ENCODE measurements at regions not wholly inside any gene's neighbourhood (a gene's known extent, or its start where the extent isn't known, plus 50 kb on each side); places are given as distances from the start of the nearest gene placed in this dataset.

DNA sequence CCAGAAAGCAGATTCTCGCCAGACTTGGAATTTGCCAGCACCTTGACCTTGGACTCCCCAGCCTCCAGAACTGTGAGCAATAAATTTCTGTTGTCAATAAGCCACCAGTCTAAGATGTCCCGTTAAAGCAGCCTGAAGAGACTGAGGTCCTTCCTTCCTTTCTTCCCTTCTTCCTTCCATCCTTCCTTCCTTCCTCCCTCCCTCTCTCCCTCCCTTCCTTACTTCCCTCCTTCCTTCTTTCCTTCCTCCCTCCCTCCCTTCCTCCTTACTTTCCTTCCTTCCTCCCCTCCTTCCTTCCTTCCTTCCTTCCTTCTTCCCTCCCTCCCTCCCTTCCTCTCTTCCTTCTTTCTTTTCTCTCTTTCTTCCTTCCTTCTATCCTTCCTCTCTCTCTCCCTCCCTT is 66.4 kb downstream of the NPTX2 start:
- TF ChIP-seq POLR2A (IDR thresholded peaks at IDR 0.05) (no peak), POLR2AphosphoS5 (IDR thresholded peaks at IDR 0.05) (no peak)
- TF ChIP-seq, protein P1, sequence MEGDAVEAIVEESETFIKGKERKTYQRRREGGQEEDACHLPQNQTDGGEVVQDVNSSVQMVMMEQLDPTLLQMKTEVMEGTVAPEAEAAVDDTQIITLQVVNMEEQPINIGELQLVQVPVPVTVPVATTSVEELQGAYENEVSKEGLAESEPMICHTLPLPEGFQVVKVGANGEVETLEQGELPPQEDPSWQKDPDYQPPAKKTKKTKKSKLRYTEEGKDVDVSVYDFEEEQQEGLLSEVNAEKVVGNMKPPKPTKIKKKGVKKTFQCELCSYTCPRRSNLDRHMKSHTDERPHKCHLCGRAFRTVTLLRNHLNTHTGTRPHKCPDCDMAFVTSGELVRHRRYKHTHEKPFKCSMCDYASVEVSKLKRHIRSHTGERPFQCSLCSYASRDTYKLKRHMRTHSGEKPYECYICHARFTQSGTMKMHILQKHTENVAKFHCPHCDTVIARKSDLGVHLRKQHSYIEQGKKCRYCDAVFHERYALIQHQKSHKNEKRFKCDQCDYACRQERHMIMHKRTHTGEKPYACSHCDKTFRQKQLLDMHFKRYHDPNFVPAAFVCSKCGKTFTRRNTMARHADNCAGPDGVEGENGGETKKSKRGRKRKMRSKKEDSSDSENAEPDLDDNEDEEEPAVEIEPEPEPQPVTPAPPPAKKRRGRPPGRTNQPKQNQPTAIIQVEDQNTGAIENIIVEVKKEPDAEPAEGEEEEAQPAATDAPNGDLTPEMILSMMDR (IDR thresholded peaks at IDR 0.05): no peak

Measured in suprapubic skin (tissue), 4 donors.